ENCODE measurements at regions not wholly inside any gene's neighbourhood (a gene's known extent, or its start where the extent isn't known, plus 50 kb on each side); places are given as distances from the start of the nearest gene placed in this dataset.

DNA sequence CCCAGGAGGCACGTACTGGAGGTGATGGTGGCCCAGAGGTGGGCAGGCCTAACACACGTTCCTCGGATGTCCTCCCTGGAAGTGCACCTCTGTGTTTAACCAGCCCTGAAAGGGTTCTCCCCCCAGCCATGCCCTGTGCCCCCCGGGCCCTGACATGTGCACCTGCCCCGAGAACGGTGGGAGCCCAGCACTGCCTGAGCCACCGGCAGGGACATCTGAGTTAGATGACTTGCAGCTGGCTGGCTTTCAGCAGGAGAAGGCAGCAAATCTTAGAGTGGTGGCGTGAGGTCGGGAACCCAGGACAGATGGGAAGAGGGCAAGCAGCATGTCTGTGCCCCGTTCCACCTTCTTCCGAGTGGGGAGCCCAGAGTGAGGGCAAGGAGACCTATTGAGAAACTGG, 291.8 kb downstream of the TCERG1L start:
- DNase-seq (no peak), ATAC-seq (ENCODE audit: low read depth) (no peak)
- Histone ChIP-seq H3K23ac (ENCODE audit: low read depth, low read length) (no peak overlapping the region), H3K27me3 (ENCODE audit: control insufficient read depth, insufficient read depth, low read length) (no peaks in the 10 kb centered on the region), H3K4me3 (ENCODE audit: insufficient read depth, low read depth, low read length) (no peak overlapping the region), H4K8ac (ENCODE audit: low read depth in 2 of 2, low read length in 2 of 2) (no peak overlapping the region), H3K56ac (ENCODE audit: extremely low read depth, insufficient read depth, low read length) (no peak overlapping the region), H4K5ac (ENCODE audit: low read depth, low read length) (no peak overlapping the region), H3K9me1 (ENCODE audit: insufficient read depth, low read length) (no peaks in the 10 kb centered on the region), H2AK5ac (ENCODE audit: low read depth, low read length) (no peak overlapping the region), H2BK120ac (ENCODE audit: low read depth, low read length) (no peak overlapping the region), H2BK20ac (ENCODE audit: low read depth, low read length) (no peak overlapping the region), H3K4me2 (ENCODE audit: low read depth, low read length) (no peak overlapping the region), H3K9ac (ENCODE audit: low read depth, low read length) (no peak overlapping the region), H2BK5ac (ENCODE audit: low read depth, low read length, poor library complexity, severe bottlenecking) (no peak overlapping the region), H3K18ac (ENCODE audit: low read depth, low read length) (no peak overlapping the region), H3K14ac (replicated peaks; ENCODE audit: low read depth, low read length) (no peak overlapping the region), H2AFZ (replicated peaks; ENCODE audit: low read length, poor library complexity) (no peak overlapping the region), H4K20me1 (ENCODE audit: insufficient read depth, low read length) (no peaks in the 10 kb centered on the region), H2AK9ac (replicated peaks; ENCODE audit: low read depth, low read length, poor library complexity) (no peak overlapping the region), H3K79me1 (ENCODE audit: low read depth in 1 of 2, low read length in 2 of 2) (no peaks in the 10 kb centered on the region), H2BK15ac (ENCODE audit: low read depth, low read length) (no peak overlapping the region), H3K4me1 (ENCODE audit: control insufficient read depth, insufficient read depth, low read length) (no peaks in the 10 kb centered on the region), H3K36me3 (ENCODE audit: control insufficient read depth, insufficient read depth, low read length) (no peaks in the 10 kb centered on the region), H4K91ac (ENCODE audit: insufficient read depth, low read depth, low read length) (no peak overlapping the region), H3K9me3 (ENCODE audit: control insufficient read depth, insufficient read depth, low read length) (peaks cover 47% of the 10 kb centered on the region), H3K4ac (ENCODE audit: low read depth, low read length) (no peak overlapping the region), H3K27ac (ENCODE audit: insufficient read depth, low read length) (no peak overlapping the region)
- BruUV-seq (replicated peaks): no TSS peak
- intact Hi-C loops (cut with micrococcal nuclease): no loop called here
- 50% methylated on average over 2 of the region's 11 CpGs; no CpG with 5 or more reads in 1 of the 2 experiments for WGBS, 2 experiments (ENCODE audit: extremely low coverage in 2 of 2, insufficient read length in 1 of 2)
- ChIA-PET CTCF (no interaction called here), POLR2A (ENCODE audit: unreplicated experiment) (no interaction called here)
- dilution Hi-C loops (cut with HindIII; ENCODE audit: low sequenced_read_pairs, unreplicated experiment): no loop called here
- in situ Hi-C loops (cut with MboI; ENCODE audit: low sequenced_read_pairs): no loop called here
- no peak for TF ChIP-seq BHLHE40 (IDR thresholded peaks at IDR 0.05; ENCODE audit: low read depth, low read length)
- no peak for TF ChIP-seq USF2 (IDR thresholded peaks at IDR 0.05; ENCODE audit: low read depth, low read length)
